Effector memory CD4-positive, alpha-beta T cell (primary cell): ENCODE measurements at regions not wholly inside any gene's neighbourhood (a gene's known extent, or its start where the extent isn't known, plus 50 kb on each side); places are given as distances from the start of the nearest gene placed in this dataset.
"Not testable (repeated sequence)": the region's sequence is repeated elsewhere in the genome, so short reads cannot be mapped to it uniquely, and the experiment has no call there.

Experiments
- DNase-seq, 3 donors: peaks; one replicate each; pipeline ENCODE4 v3.0.0-alpha.2; 2020
- H3K27ac ChIP-seq: 2 replicates; pipeline ENCODE4 v1.7.0; 2013; ENCODE audit warnings: mild to moderate bottlenecking, low read length, moderate library complexity; ENCODE audit not compliant: insufficient read depth, poor library complexity, severe bottlenecking
- H3K27me3 ChIP-seq: replicated peaks from 2 replicates; pipeline ENCODE4 v1.7.0; 2013; ENCODE audit warnings: mild to moderate bottlenecking, low read length; ENCODE audit not compliant: insufficient read depth, control insufficient read depth, poor library complexity, severe bottlenecking
- H3K36me3 ChIP-seq: 2 replicates; pipeline ENCODE4 v1.7.0; 2013; ENCODE audit warnings: mild to moderate bottlenecking, low read length, moderate library complexity; ENCODE audit not compliant: control insufficient read depth, insufficient read depth
- H3K4me1 ChIP-seq: 2 replicates; pipeline ENCODE4 v1.7.0; 2013; ENCODE audit warnings: low read length, mild to moderate bottlenecking; ENCODE audit not compliant: control insufficient read depth, insufficient read depth, poor library complexity, severe bottlenecking
- H3K4me3 ChIP-seq: 2 replicates; pipeline ENCODE4 v1.7.0; 2013; ENCODE audit warnings: low read length, low read depth, mild to moderate bottlenecking; ENCODE audit not compliant: insufficient read depth, poor library complexity, severe bottlenecking
- H3K9me3 ChIP-seq: 2 replicates; pipeline ENCODE4 v1.7.0; 2013; ENCODE audit warnings: mild to moderate bottlenecking, low read length, moderate library complexity; ENCODE audit not compliant: control insufficient read depth

DNA sequence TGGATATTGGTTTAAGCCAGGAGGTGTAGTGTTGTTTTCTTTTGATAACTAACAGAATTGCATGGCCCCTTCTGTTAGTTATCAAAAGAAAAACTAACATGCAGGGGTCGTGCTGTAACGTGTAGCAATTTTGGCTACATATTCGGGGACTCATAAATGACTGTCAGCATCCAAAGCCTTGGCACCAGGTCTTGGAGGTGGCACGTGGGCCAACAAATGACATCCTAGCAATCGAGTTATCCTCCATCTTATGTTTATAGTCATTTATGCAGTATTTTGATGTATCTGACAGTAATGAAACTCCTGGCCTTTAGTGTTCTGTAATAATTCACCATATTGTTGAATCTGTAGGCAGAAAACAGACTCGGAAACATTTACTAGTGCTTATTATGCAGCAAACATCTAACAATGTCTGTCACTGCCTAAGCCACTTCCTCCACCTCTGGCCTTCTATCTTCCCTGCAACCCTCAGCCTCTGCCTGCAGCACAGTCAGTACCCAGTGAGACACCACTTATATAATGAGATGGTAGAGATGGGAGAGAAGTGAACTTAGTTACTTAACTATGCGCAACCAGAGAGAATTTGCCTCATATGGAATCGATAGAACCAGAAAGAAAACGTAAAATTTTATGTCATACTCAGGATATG is 184.6 kb downstream of the AEBP2 start:
- Histone ChIP-seq H3K36me3 (no peaks in the 10 kb centered on the region), H3K27ac (no peak overlapping the region), H3K4me1 (no peaks in the 10 kb centered on the region), H3K4me3 (no peak overlapping the region), H3K27me3 (no peaks in the 10 kb centered on the region), H3K9me3 (no peaks in the 10 kb centered on the region)
- no peak for DNase-seq

DNA sequence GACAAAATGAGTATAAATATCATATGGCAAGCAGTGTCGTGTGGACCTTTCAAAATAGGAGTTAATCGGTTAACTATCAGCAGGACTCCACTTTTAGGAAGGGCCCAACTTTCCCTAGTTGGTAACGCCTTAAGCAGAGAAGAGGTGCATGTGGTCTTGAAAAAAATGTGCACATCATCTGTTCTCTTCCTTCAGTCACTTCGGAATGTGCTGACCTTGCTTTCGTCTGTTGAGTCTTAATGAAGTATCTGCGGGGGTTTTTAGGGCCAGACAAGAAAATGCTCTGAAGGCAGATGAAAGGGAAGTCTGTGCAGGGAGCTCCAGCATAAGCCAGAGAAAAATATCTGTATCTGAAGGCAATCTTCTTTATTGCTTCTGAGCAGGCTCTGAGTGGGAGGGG is 185.2 kb downstream of the AEBP2 start:
- H3K27me3 ChIP-seq = no peaks in the 10 kb centered on the region

DNA sequence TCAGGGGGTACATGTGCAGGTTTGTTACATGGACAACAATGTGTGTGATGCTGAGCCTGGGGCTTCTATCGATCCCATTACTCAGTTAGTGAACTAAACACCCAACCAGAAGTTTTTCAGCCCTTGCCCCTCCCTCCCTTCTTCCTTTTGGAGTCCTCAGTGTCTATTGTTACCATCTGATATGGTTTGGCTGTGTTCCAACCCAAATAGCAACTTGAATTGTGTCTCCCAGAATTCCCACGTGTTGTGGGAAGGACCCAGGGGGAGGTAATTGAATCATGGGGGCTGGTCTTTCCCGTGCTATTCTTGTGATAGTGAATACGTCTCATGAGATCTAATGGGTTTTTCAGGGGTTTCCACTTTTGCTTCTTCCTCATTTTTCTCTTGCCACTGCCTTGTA is 186.3 kb downstream of the AEBP2 start:
- DNase-seq, H3K4me3 ChIP-seq, H3K36me3 ChIP-seq, H3K27me3 ChIP-seq, H3K4me1 ChIP-seq, H3K27ac ChIP-seq, H3K9me3 ChIP-seq: not testable (repeated sequence)

More for the DNA sequence above, 185.2 kb downstream of the AEBP2 start:
- H3K4me3 ChIP-seq = no peak overlapping the region
- H3K27ac ChIP-seq = no peak overlapping the region
- H3K4me1 ChIP-seq = no peaks in the 10 kb centered on the region
- H3K9me3 ChIP-seq = no peaks in the 10 kb centered on the region
- no peak for DNase-seq
- H3K36me3 ChIP-seq = no peaks in the 10 kb centered on the region

DNA sequence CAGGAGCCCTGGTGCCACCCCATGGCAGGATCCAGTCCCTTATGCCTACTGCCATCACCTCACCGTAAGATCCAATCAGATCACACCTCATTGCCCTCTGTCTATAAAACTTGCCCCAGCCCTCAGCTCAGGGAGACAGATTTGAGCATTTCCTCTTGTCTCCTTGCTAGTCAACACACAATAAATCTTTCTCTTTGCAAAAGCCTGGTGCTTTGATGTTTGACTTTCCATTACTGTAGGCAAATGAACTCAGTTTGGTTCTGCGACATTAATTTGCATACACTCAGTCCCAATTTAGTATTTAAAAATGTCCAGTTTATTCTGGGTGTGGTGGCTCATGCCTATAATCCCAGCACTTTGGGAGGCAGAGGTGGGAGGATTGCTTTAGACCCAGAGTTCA is 188.4 kb downstream of the AEBP2 start:
- DNase-seq = no peak
- Histone ChIP-seq H3K27ac (no peak overlapping the region), H3K27me3 (no peaks in the 10 kb centered on the region), H3K4me1 (no peaks in the 10 kb centered on the region), H3K36me3 (no peaks in the 10 kb centered on the region), H3K9me3 (no peaks in the 10 kb centered on the region), H3K4me3 (no peak overlapping the region)

DNA sequence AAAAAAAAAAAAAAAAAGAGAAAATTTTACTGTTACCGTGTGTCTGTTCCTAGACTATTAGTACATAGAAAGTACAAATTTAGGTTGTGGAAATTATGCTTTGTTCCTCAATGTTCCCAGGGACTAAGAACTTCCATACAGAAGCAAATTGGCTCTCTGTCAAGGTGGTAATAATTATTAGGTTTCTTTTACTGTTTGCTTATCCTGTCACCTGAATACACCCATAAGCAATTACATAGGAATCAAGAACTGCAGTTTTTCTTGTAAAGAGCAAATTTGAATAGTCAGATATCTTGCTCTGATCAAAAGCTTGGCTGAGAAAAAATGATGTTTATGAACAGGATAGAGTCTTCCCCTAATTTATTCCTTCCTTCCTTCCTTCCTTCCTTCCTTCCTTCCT is 191.2 kb downstream of the AEBP2 start:
- Histone ChIP-seq H3K36me3 (no peaks in the 10 kb centered on the region), H3K27ac (no peak overlapping the region), H3K27me3 (no peaks in the 10 kb centered on the region), H3K4me1 (no peaks in the 10 kb centered on the region), H3K4me3 (no peak overlapping the region), H3K9me3 (no peaks in the 10 kb centered on the region)
- no peak for DNase-seq

DNA sequence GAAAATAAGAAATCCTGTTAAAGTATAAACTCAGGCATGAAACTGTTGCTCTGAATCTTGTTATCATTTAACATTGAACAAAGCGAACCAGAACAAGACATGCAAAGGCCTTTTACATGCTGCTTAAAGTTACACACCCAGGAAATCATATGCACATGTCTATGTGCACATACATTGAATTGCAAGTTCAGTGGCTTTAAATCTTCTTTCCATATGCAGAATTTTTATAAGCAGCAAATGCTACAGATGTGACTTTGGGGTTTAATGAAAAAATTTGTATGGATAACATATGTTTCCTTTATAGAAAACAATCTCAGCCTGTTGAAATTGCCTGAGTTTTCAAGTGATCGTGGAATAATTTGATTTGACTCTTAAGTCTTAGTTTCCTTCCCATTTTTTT is 193.9 kb downstream of the AEBP2 start:
- no peak for DNase-seq
- H3K36me3 ChIP-seq = no peaks in the 10 kb centered on the region
- H3K27me3 ChIP-seq = no peaks in the 10 kb centered on the region
- no peak overlapping the region for H3K27ac ChIP-seq
- no peak overlapping the region for H3K4me3 ChIP-seq
- no peaks in the 10 kb centered on the region for H3K9me3 ChIP-seq
- H3K4me1 ChIP-seq = no peaks in the 10 kb centered on the region

DNA sequence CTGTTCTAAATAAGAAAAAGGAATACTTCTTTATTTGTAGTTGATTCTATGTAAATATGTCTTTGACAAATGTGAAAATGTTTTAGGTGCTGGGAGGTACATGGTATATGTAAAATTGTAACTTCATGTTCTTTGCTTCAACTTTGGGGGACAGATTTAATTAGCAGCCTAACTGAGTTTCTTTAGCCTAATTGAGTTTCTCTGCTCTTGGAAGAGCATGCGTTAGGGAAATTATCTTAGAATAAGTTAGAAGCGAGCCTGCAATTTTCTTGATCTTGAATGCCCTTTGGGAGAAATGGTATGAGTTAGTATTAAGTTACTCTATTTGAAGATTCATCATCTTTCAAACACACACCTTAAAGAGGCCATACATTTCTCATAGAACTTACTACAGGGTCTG is 194.3 kb downstream of the AEBP2 start:
- no peaks in the 10 kb centered on the region for H3K4me1 ChIP-seq
- no peaks in the 10 kb centered on the region for H3K27me3 ChIP-seq
- no peaks in the 10 kb centered on the region for H3K9me3 ChIP-seq
- no peaks in the 10 kb centered on the region for H3K36me3 ChIP-seq
- H3K4me3 ChIP-seq = no peak overlapping the region
- no peak overlapping the region for H3K27ac ChIP-seq
- DNase-seq = no peak

DNA sequence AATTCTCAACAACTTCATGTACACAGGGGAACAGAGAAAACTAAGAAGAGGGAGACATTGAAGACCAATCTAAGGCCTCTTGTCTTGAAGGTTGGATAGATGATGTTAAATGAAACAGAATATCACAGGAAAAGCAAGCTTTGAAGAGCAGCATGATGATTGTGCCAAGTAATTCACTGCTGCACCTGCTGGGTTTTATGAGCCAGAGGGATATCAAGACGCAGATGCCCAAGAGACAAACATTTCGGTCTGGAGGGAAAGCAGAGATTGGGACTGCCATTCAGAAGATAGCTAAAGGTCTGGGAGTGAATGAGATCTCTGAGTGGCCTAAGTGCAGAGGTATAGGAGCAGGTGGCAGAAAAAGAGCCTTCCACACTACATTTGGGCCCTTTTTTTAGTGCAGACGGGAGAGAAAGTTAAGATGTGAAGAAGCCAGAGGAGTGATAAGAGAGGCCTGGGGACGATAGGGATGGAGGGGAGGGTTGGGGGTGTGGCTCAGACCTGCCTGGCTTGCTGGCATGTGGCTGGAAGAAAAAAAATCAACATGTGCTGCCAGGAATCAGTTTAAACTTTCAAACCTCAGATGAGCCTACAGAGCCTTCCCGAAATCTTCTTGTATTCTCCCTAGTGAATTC is 200.6 kb downstream of the AEBP2 start:
- no peaks in the 10 kb centered on the region for H3K36me3 ChIP-seq
- no peaks in the 10 kb centered on the region for H3K27me3 ChIP-seq
- no peak overlapping the region for H3K4me3 ChIP-seq
- no peaks in the 10 kb centered on the region for H3K9me3 ChIP-seq
- no peak overlapping the region for H3K27ac ChIP-seq
- no peaks in the 10 kb centered on the region for H3K4me1 ChIP-seq
- no peak for DNase-seq

DNA sequence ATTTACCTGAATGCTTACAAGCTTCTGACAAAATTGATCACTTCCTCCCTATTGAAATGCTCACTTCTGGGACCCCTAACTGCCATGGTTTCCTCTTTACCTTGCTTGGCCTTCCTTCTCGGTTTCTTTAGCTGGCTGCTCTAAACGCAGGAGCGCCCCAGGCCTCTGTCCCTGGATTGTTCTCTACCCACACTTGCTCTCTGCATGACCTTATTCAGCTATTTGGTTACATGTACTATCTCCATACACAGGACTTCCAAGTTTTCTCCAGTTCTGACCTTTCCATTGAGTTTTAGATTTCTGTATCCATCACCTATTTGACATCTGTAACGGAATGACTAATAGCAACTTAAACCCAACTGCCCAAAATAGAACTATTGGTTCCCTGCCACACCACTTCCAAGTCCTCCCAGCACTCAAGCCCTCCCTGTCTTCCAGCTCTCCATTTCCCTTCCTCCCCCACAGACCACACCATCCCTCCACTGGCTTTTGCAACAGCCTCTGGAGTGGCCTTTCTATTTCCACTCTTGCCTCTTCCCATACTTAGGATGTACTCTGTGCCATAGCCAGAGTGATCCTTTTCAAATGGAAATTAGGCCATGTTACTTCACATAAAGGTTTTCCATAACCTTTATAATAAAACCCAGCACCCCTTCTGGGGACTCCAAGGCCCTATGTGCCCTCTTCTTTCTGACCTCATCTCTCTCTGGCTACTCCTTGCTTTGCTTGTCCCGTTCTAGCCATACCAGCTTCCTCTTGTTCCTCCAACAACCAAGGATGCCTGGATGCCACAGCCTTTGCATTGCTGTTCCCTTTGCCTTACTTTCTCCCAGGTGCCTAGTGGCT is 202.2 kb downstream of the AEBP2 start:
- Histone ChIP-seq H3K27ac (no peak overlapping the region), H3K4me1 (no peaks in the 10 kb centered on the region), H3K9me3 (no peaks in the 10 kb centered on the region), H3K4me3 (no peak overlapping the region), H3K27me3 (no peaks in the 10 kb centered on the region), H3K36me3 (no peaks in the 10 kb centered on the region)
- DNase-seq = no peak

DNA sequence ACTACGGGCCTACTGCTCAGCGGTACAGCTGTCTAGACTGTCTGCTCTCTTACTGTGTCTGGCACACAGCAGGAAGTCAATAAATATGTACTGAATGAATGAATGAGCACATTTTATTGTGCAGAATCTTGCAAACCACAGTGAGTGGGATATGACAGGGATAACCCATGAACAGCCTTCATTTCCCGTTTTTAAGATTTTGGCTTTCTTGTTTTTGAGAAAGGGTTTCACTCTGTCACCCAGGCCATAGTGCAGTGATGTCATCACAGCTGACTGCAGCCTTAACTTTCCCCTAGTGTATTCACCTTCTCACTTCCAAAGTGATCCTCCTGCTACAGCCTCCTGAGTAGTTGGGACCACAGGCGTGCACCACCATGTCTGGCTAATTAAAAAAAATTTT is 203.1 kb downstream of the AEBP2 start:
- Histone ChIP-seq H3K4me1 (no peaks in the 10 kb centered on the region), H3K36me3 (no peaks in the 10 kb centered on the region), H3K27ac (no peak overlapping the region), H3K4me3 (no peak overlapping the region), H3K27me3 (no peaks in the 10 kb centered on the region), H3K9me3 (no peaks in the 10 kb centered on the region)
- DNase-seq = no peak
